ENCODE measurements at regions not wholly inside any gene's neighbourhood (a gene's known extent, or its start where the extent isn't known, plus 50 kb on each side); places are given as distances from the start of the nearest gene placed in this dataset.
"Not testable (repeated sequence)": the region's sequence is repeated elsewhere in the genome, so short reads cannot be mapped to it uniquely, and the experiment has no call there.

- no peak overlapping the region for H4K8ac ChIP-seq (ENCODE audit: low read depth, low read length)
- no peak overlapping the region for H2AK5ac ChIP-seq (ENCODE audit: low read length)
- no peak overlapping the region for H3K27ac ChIP-seq (ENCODE audit: low read depth, low read length)
- H3K4me2 ChIP-seq (ENCODE audit: low read length): no peak overlapping the region
- H3K27me3 ChIP-seq (ENCODE audit: insufficient read depth, low read length, poor library complexity): no peaks in the 10 kb centered on the region
- H3K9ac ChIP-seq (ENCODE audit: low read length): no peak overlapping the region
- no CpG with 5 or more reads among the region's 2 CpGs for WGBS (ENCODE audit: extremely low coverage, insufficient coverage, low lambda C conversion rate)
- H2BK5ac ChIP-seq (ENCODE audit: low read length): no peak overlapping the region
- no peak overlapping the region for H2BK15ac ChIP-seq (replicated peaks; ENCODE audit: low read depth)
- H3K4me3 ChIP-seq (ENCODE audit: low read length): no peak overlapping the region
- no peak for DNase-seq
- no peak overlapping the region for H3K56ac ChIP-seq (ENCODE audit: low read length)
- no peaks in the 10 kb centered on the region for H3K79me1 ChIP-seq (ENCODE audit: low read length)
- H3K23ac ChIP-seq (ENCODE audit: low read length): no peak overlapping the region
- H3K4me1 ChIP-seq (ENCODE audit: control insufficient read depth, low read depth, low read length): no peaks in the 10 kb centered on the region
- H3K79me2 ChIP-seq (ENCODE audit: control insufficient read depth, insufficient read depth, low read length): no peaks in the 10 kb centered on the region
- peaks cover 1% of the 10 kb centered on the region for H3K36me3 ChIP-seq (ENCODE audit: control insufficient read depth, insufficient read depth, low read length)
- no peak overlapping the region for H3K18ac ChIP-seq (ENCODE audit: low read length)
- no peak overlapping the region for H4K5ac ChIP-seq (ENCODE audit: low read length)
- H2BK120ac ChIP-seq (ENCODE audit: low read depth, low read length): no peak overlapping the region
- H3K4ac ChIP-seq (ENCODE audit: low read depth, low read length): no peak overlapping the region
These were observed 59.4 kb downstream of the BLTP3B start for GRCh38 chr12:100083308-100083707.

- H4K5ac ChIP-seq (ENCODE audit: low read length); H2BK120ac ChIP-seq (ENCODE audit: low read depth, low read length); H3K4ac ChIP-seq (ENCODE audit: low read depth, low read length); H3K36me3 ChIP-seq (ENCODE audit: control insufficient read depth, insufficient read depth, low read length); H2BK15ac ChIP-seq (replicated peaks; ENCODE audit: low read depth); H3K9ac ChIP-seq (ENCODE audit: low read length); H3K27me3 ChIP-seq (ENCODE audit: insufficient read depth, low read length, poor library complexity); DNase-seq; H3K4me2 ChIP-seq (ENCODE audit: low read length); H3K79me1 ChIP-seq (ENCODE audit: low read length); H3K56ac ChIP-seq (ENCODE audit: low read length); H3K4me1 ChIP-seq (ENCODE audit: control insufficient read depth, low read depth, low read length); H4K8ac ChIP-seq (ENCODE audit: low read depth, low read length); H3K27ac ChIP-seq (ENCODE audit: low read depth, low read length); H3K18ac ChIP-seq (ENCODE audit: low read length); H3K4me3 ChIP-seq (ENCODE audit: low read length); H2BK5ac ChIP-seq (ENCODE audit: low read length); H3K79me2 ChIP-seq (ENCODE audit: control insufficient read depth, insufficient read depth, low read length); H3K23ac ChIP-seq (ENCODE audit: low read length); H2AK5ac ChIP-seq (ENCODE audit: low read length): not testable (repeated sequence)
- no CpG with 5 or more reads among the region's 3 CpGs for WGBS (ENCODE audit: extremely low coverage, insufficient coverage, low lambda C conversion rate)
These were observed 63.9 kb downstream of the BLTP3B start for GRCh38 chr12:100078777-100079176.

DNA sequence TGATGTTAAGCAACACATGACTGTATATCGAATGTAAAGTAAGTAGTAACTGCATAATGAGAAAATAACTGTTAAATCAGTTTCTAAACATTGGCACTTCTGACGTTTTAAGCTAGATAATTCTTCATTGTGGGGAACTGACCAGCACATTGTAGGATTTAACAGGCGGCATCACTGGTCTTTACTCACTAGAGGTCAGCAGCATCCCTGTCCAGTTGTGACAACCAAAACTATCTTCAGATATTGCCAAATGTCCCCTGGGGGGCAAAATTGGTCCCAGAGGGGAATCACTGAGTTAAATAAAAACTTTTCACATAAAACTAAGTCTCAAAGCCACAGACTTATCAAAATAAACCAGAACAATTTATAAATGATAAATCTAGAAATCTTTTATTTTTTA is 65.3 kb downstream of the BLTP3B start:
- Histone ChIP-seq H3K9ac (ENCODE audit: low read length) (no peak overlapping the region), H3K23ac (ENCODE audit: low read length) (no peak overlapping the region), H3K79me2 (ENCODE audit: control insufficient read depth, insufficient read depth, low read length) (no peaks in the 10 kb centered on the region), H3K27ac (ENCODE audit: low read depth, low read length) (no peak overlapping the region), H2AK5ac (ENCODE audit: low read length) (no peak overlapping the region), H3K27me3 (ENCODE audit: insufficient read depth, low read length, poor library complexity) (no peaks in the 10 kb centered on the region), H2BK15ac (replicated peaks; ENCODE audit: low read depth) (no peak overlapping the region), H3K4me2 (ENCODE audit: low read length) (no peak overlapping the region), H4K5ac (ENCODE audit: low read length) (no peak overlapping the region), H3K4me3 (ENCODE audit: low read length) (no peak overlapping the region), H3K18ac (ENCODE audit: low read length) (no peak overlapping the region), H3K4ac (ENCODE audit: low read depth, low read length) (no peak overlapping the region), H3K56ac (ENCODE audit: low read length) (no peak overlapping the region), H3K4me1 (ENCODE audit: control insufficient read depth, low read depth, low read length) (no peaks in the 10 kb centered on the region), H2BK120ac (ENCODE audit: low read depth, low read length) (no peak overlapping the region), H2BK5ac (ENCODE audit: low read length) (no peak overlapping the region), H4K8ac (ENCODE audit: low read depth, low read length) (no peak overlapping the region), H3K79me1 (ENCODE audit: low read length) (no peaks in the 10 kb centered on the region), H3K36me3 (ENCODE audit: control insufficient read depth, insufficient read depth, low read length) (peaks cover 1% of the 10 kb centered on the region)
- WGBS (ENCODE audit: extremely low coverage, insufficient coverage, low lambda C conversion rate): no CpG with 5 or more reads among the region's 3 CpGs
- no peak for DNase-seq

DNA sequence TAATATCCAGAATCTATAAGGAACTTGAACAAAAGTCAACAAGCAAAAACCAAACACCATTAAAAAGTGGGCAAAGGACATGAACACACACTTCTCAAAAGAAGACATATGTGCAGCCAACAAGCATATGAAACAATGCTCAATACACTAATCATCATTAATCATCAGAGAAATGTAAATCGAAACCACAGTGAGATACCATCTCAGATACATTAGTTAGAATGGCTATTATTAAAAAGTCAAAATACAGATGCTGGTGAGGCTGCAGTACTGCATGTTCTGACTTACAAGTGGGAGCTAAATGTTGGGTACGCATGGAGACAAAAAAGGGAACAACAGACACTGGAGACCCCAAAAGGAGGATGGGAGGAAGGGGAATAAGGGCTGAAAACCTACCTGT is 67.1 kb downstream of the BLTP3B start:
- no peak overlapping the region for H3K56ac ChIP-seq (ENCODE audit: low read length)

DNA sequence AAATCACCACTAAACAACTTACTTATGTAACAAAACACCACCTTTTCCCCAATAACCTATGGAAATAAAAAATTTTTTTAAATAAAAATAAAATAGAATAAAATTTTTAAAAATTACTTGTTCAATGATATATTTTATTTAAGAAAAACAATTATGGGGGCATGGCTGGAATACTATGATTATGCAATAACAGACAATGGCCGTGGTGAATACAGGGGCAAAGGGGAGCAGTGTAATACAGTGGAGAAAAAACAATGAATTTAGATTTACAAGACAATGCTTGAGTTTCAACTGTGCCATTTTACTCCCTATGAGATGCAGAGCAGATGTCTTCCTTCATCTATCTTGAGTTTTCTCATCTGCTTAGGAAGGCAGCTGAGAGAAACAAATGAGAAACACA is 72.9 kb downstream of the BLTP3B start:
- Histone ChIP-seq H3K27me3 (ENCODE audit: insufficient read depth, low read length, poor library complexity) (no peaks in the 10 kb centered on the region), H3K4ac (ENCODE audit: low read depth, low read length) (no peak overlapping the region), H3K4me1 (ENCODE audit: control insufficient read depth, low read depth, low read length) (no peaks in the 10 kb centered on the region), H3K9ac (ENCODE audit: low read length) (no peak overlapping the region), H3K23ac (ENCODE audit: low read length) (no peak overlapping the region), H3K79me2 (ENCODE audit: control insufficient read depth, insufficient read depth, low read length) (no peaks in the 10 kb centered on the region), H3K27ac (ENCODE audit: low read depth, low read length) (no peak overlapping the region), H4K5ac (ENCODE audit: low read length) (no peak overlapping the region), H3K36me3 (ENCODE audit: control insufficient read depth, insufficient read depth, low read length) (peaks cover 2% of the 10 kb centered on the region), H2BK120ac (ENCODE audit: low read depth, low read length) (no peak overlapping the region), H3K4me2 (ENCODE audit: low read length) (no peak overlapping the region), H3K18ac (ENCODE audit: low read length) (no peak overlapping the region), H3K79me1 (ENCODE audit: low read length) (no peaks in the 10 kb centered on the region), H2AK5ac (ENCODE audit: low read length) (no peak overlapping the region), H2BK5ac (ENCODE audit: low read length) (no peak overlapping the region), H2BK15ac (replicated peaks; ENCODE audit: low read depth) (no peak overlapping the region), H3K56ac (ENCODE audit: low read length) (no peak overlapping the region), H3K4me3 (ENCODE audit: low read length) (no peak overlapping the region), H4K8ac (ENCODE audit: low read depth, low read length) (no peak overlapping the region)
- no peak for DNase-seq
- no CpG with 5 or more reads among the region's 1 CpG for WGBS (ENCODE audit: extremely low coverage, insufficient coverage, low lambda C conversion rate)

More for the DNA sequence above, 67.1 kb downstream of the BLTP3B start:
- no peak overlapping the region for H3K4ac ChIP-seq (ENCODE audit: low read depth, low read length)
- H3K79me2 ChIP-seq (ENCODE audit: control insufficient read depth, insufficient read depth, low read length): no peaks in the 10 kb centered on the region
- no peak overlapping the region for H3K18ac ChIP-seq (ENCODE audit: low read length)
- no peak overlapping the region for H3K4me3 ChIP-seq (ENCODE audit: low read length)
- H3K4me1 ChIP-seq (ENCODE audit: control insufficient read depth, low read depth, low read length): no peaks in the 10 kb centered on the region
- no peak overlapping the region for H4K8ac ChIP-seq (ENCODE audit: low read depth, low read length)
- no peak overlapping the region for H2BK5ac ChIP-seq (ENCODE audit: low read length)
- no peak overlapping the region for H3K23ac ChIP-seq (ENCODE audit: low read length)
- no peaks in the 10 kb centered on the region for H3K79me1 ChIP-seq (ENCODE audit: low read length)
- H3K4me2 ChIP-seq (ENCODE audit: low read length): no peak overlapping the region
- H3K9ac ChIP-seq (ENCODE audit: low read length): no peak overlapping the region
- DNase-seq: no peak
- no peak overlapping the region for H2BK120ac ChIP-seq (ENCODE audit: low read depth, low read length)
- no peak overlapping the region for H2BK15ac ChIP-seq (replicated peaks; ENCODE audit: low read depth)
- H3K27me3 ChIP-seq (ENCODE audit: insufficient read depth, low read length, poor library complexity): no peaks in the 10 kb centered on the region
- H4K5ac ChIP-seq (ENCODE audit: low read length): no peak overlapping the region
- WGBS (ENCODE audit: extremely low coverage, insufficient coverage, low lambda C conversion rate): no CpG with 5 or more reads among the region's 2 CpGs
- H2AK5ac ChIP-seq (ENCODE audit: low read length): no peak overlapping the region
- no peak overlapping the region for H3K27ac ChIP-seq (ENCODE audit: low read depth, low read length)
- no peaks in the 10 kb centered on the region for H3K36me3 ChIP-seq (ENCODE audit: control insufficient read depth, insufficient read depth, low read length)

DNA sequence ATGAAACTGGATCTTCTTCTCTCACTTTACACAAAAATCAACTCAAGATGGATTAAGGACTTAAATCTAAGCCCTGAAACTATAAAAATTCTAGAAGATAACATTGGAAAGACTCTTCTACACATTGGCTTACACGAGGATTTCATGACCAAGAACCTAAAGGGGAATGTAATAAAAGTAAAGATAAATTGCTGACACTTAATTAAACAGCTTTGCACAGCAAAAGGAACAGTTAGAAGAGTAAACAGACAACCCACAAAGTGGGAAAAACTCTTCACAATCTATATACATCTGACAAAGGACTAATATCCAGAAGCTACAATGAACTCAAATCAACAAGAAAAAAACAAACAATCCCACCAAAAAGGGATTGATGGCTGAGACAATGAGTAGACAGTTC is 74.4 kb downstream of the BLTP3B start:
- Histone ChIP-seq H3K4me1 (ENCODE audit: control insufficient read depth, low read depth, low read length) (no peaks in the 10 kb centered on the region), H3K79me2 (ENCODE audit: control insufficient read depth, insufficient read depth, low read length) (no peaks in the 10 kb centered on the region), H3K4me2 (ENCODE audit: low read length) (no peak overlapping the region), H3K36me3 (ENCODE audit: control insufficient read depth, insufficient read depth, low read length) (peaks cover 2% of the 10 kb centered on the region), H3K23ac (ENCODE audit: low read length) (no peak overlapping the region), H3K79me1 (ENCODE audit: low read length) (no peaks in the 10 kb centered on the region), H3K18ac (ENCODE audit: low read length) (no peak overlapping the region), H3K56ac (ENCODE audit: low read length) (no peak overlapping the region), H3K27me3 (ENCODE audit: insufficient read depth, low read length, poor library complexity) (no peaks in the 10 kb centered on the region), H2BK5ac (ENCODE audit: low read length) (no peak overlapping the region), H2AK5ac (ENCODE audit: low read length) (no peak overlapping the region), H2BK120ac (ENCODE audit: low read depth, low read length) (no peak overlapping the region), H3K27ac (ENCODE audit: low read depth, low read length) (no peak overlapping the region), H3K4ac (ENCODE audit: low read depth, low read length) (no peak overlapping the region), H4K8ac (ENCODE audit: low read depth, low read length) (no peak overlapping the region), H4K5ac (ENCODE audit: low read length) (no peak overlapping the region), H2BK15ac (replicated peaks; ENCODE audit: low read depth) (no peak overlapping the region), H3K4me3 (ENCODE audit: low read length) (no peak overlapping the region), H3K9ac (ENCODE audit: low read length) (no peak overlapping the region)
- WGBS (ENCODE audit: extremely low coverage, insufficient coverage, low lambda C conversion rate): no CpG with 5 or more reads among the region's 1 CpG
- DNase-seq: no peak

Measured in mesendoderm (in vitro differentiated cells).